H9 (cell line): ENCODE measurements at regions not wholly inside any gene's neighbourhood (a gene's known extent, or its start where the extent isn't known, plus 50 kb on each side); places are given as distances from the start of the nearest gene placed in this dataset.

Source experiments
- DNase-seq: peaks from one replicate; pipeline ENCODE4 v3.0.0-alpha.2; 2017
- H2AFZ ChIP-seq: one replicate; pipeline ENCODE4 v1.6.1; 2013; ENCODE audit warnings: mild to moderate bottlenecking, low read length, control low read depth, moderate library complexity
- H2AK5ac ChIP-seq: 2 replicates; pipeline ENCODE4 v1.6.1; 2013; ENCODE audit warnings: low read length, control low read depth, mixed read lengths; ENCODE audit not compliant: insufficient read length
- H2BK120ac ChIP-seq: one replicate; pipeline ENCODE4 v1.6.1; 2013; ENCODE audit warnings: low read depth, mild to moderate bottlenecking, low read length, control low read depth, inconsistent platforms; ENCODE audit not compliant: poor library complexity, severe bottlenecking
- H2BK12ac ChIP-seq: 2 replicates; pipeline ENCODE4 v1.6.1; 2013; ENCODE audit warnings: low read length, control low read depth, mixed read lengths, low read depth; ENCODE audit not compliant: insufficient read length
- H2BK15ac ChIP-seq: 2 replicates; pipeline ENCODE4 v1.6.1; 2013; ENCODE audit warnings: low read depth, low read length, control low read depth
- H2BK20ac ChIP-seq: one replicate; pipeline ENCODE4 v1.6.1; 2013; ENCODE audit warnings: low read depth, mild to moderate bottlenecking, low read length, control low read depth, inconsistent platforms; ENCODE audit not compliant: poor library complexity, severe bottlenecking
- H2BK5ac ChIP-seq: 2 replicates; pipeline ENCODE4 v1.6.1; 2013; ENCODE audit warnings: low read length, control low read depth, mixed read lengths; ENCODE audit not compliant: insufficient read length
- H3K14ac ChIP-seq: 2 replicates; pipeline ENCODE4 v1.6.1; 2013; ENCODE audit warnings: low read length, control low read depth; ENCODE audit not compliant: insufficient read depth
- H3K18ac ChIP-seq: 2 replicates; pipeline ENCODE4 v1.6.1; 2013; ENCODE audit warnings: low read depth, mild to moderate bottlenecking, mixed read lengths, low read length, control low read depth; ENCODE audit not compliant: insufficient read length
- H3K23ac ChIP-seq: 2 replicates; pipeline ENCODE4 v1.6.1; 2013; ENCODE audit warnings: low read length, control low read depth, mixed read lengths, low read depth; ENCODE audit not compliant: insufficient read length
- H3K23me2 ChIP-seq: 2 replicates; pipeline ENCODE4 v1.6.1; 2013; ENCODE audit warnings: low read depth, mild to moderate bottlenecking, mixed read lengths, low read length, control low read depth; ENCODE audit not compliant: insufficient read length, poor library complexity, severe bottlenecking
- H3K27ac ChIP-seq: 2 replicates; pipeline ENCODE4 v1.5.1; 2013; ENCODE audit warnings: low read length, control low read depth, mixed read lengths, low read depth; ENCODE audit not compliant: insufficient read length
- H3K27me3 ChIP-seq: 2 replicates; pipeline ENCODE4 v1.6.1; 2013; ENCODE audit warnings: low read length, control low read depth, inconsistent platforms; ENCODE audit not compliant: insufficient read depth
- H3K4ac ChIP-seq: 2 replicates; pipeline ENCODE4 v1.6.1; 2013; ENCODE audit warnings: low read depth, mild to moderate bottlenecking, control low read depth, inconsistent platforms, low read length, moderate library complexity
- H3K4me1 ChIP-seq: 2 replicates; pipeline ENCODE4 v1.6.1; 2013; ENCODE audit warnings: low read length, control low read depth, inconsistent platforms; ENCODE audit not compliant: insufficient read depth
- H3K4me2 ChIP-seq: 2 replicates; pipeline ENCODE4 v1.6.1; 2013; ENCODE audit warnings: low read length, control low read depth, mixed read lengths; ENCODE audit not compliant: insufficient read length, insufficient read depth
- H3K56ac ChIP-seq: 2 replicates; pipeline ENCODE4 v1.6.1; 2013; ENCODE audit warnings: low read depth, mild to moderate bottlenecking, mixed read lengths, low read length, control low read depth; ENCODE audit not compliant: insufficient read length
- H3K79me1 ChIP-seq: 2 replicates; pipeline ENCODE4 v1.6.1; 2013; ENCODE audit warnings: low read depth, mild to moderate bottlenecking, moderate library complexity, low read length, control low read depth, inconsistent platforms; ENCODE audit not compliant: insufficient read depth, poor library complexity, severe bottlenecking
- H3K79me2 ChIP-seq: 2 replicates; pipeline ENCODE4 v1.6.1; 2013; ENCODE audit warnings: low read length, control low read depth, inconsistent platforms; ENCODE audit not compliant: insufficient read depth
- H3K9ac ChIP-seq: 2 replicates; pipeline ENCODE4 v1.6.1; 2013; ENCODE audit warnings: low read length, control low read depth, mixed read lengths; ENCODE audit not compliant: insufficient read length; ENCODE audit errors: extremely low read depth
- H3K9me3 ChIP-seq: one replicate; pipeline ENCODE4 v1.6.1; 2013; ENCODE audit warnings: low read depth, low read length, inconsistent platforms; ENCODE audit not compliant: control insufficient read depth
- H3T11ph ChIP-seq: one replicate; pipeline ENCODE4 v1.6.1; 2013; ENCODE audit warnings: mild to moderate bottlenecking, low read length, control low read depth, inconsistent platforms
- H4K20me1 ChIP-seq: one replicate; pipeline ENCODE4 v1.6.1; 2013; ENCODE audit not compliant: control insufficient read depth, insufficient read length, insufficient read depth
- H4K5ac ChIP-seq: 2 replicates; pipeline ENCODE4 v1.6.1; 2013; ENCODE audit warnings: low read depth, mild to moderate bottlenecking, mixed read lengths, low read length, control low read depth; ENCODE audit not compliant: insufficient read length
- H4K8ac ChIP-seq: replicated peaks from 2 replicates; pipeline ENCODE4 v1.6.1; 2013; ENCODE audit warnings: low read length, control low read depth, mixed read lengths, low read depth; ENCODE audit not compliant: insufficient read length
- H4K91ac ChIP-seq: 2 replicates; pipeline ENCODE4 v1.6.1; 2013; ENCODE audit warnings: low read depth, mild to moderate bottlenecking, moderate library complexity, mixed read lengths, low read length, control low read depth; ENCODE audit not compliant: insufficient read length
- H3K27ac Mint-ChIP-seq, 3 experiments: 2 replicates in 2 of 3; 3 replicates in 1 of 3; pipeline ENCODE4 v1.8.0; 2020 to 2021; ENCODE audit warnings: mixed read lengths in 3 of 3, mild to moderate bottlenecking in 1 of 3, moderate library complexity in 1 of 3
- H3K27me3 Mint-ChIP-seq: 2 replicates; pipeline ENCODE4 v1.8.0; 2021; ENCODE audit warnings: low read depth, mild to moderate bottlenecking, moderate library complexity, mixed read lengths
- H3K36me3 Mint-ChIP-seq, 3 experiments: 2 replicates in 2 of 3; 3 replicates in 1 of 3; pipeline ENCODE4 v1.8.0; 2020 to 2021; ENCODE audit warnings: low read depth in 3 of 3, mixed read lengths in 3 of 3; ENCODE audit not compliant: insufficient read depth in 1 of 3
- H3K4me1 Mint-ChIP-seq, 2 experiments: 2 replicates each; pipeline ENCODE4 v1.8.0; 2020; ENCODE audit warnings: mixed read lengths in 2 of 2
- H3K4me3 Mint-ChIP-seq, 2 experiments: 2 replicates in 1 of 2; 3 replicates in 1 of 2; pipeline ENCODE4 v1.8.0; 2020 to 2021; ENCODE audit warnings: mild to moderate bottlenecking in 2 of 2, mixed read lengths in 2 of 2, moderate library complexity in 1 of 2
- H3K9me3 Mint-ChIP-seq, 2 experiments: 2 replicates in 1 of 2; 3 replicates in 1 of 2; pipeline ENCODE4 v1.8.0; 2020; ENCODE audit warnings: mild to moderate bottlenecking in 2 of 2, mixed read lengths in 2 of 2, moderate library complexity in 1 of 2
- WGBS: extraction: QIAGEN DNeasy Blood & Tissue Kit; methylation state at CpG from one replicate; pipeline ENCODE4 v1.1.7; 2013; ENCODE audit warnings: missing lambda C conversion rate, low lambda C conversion rate, mixed read lengths; ENCODE audit not compliant: insufficient read length; ENCODE audit errors: extremely low coverage; 5-methylcytosine and 5-hydroxymethylcytosine counted together
- TF ChIP-seq, protein P1 (sequence below): fragments of 200-600 bp; sonication (generic); conservative IDR thresholded peaks from 3 replicates; pipeline ENCODE4 v1.8.0; 2021; ENCODE audit warnings: antibody characterized with exemption, mild to moderate bottlenecking

DNA sequence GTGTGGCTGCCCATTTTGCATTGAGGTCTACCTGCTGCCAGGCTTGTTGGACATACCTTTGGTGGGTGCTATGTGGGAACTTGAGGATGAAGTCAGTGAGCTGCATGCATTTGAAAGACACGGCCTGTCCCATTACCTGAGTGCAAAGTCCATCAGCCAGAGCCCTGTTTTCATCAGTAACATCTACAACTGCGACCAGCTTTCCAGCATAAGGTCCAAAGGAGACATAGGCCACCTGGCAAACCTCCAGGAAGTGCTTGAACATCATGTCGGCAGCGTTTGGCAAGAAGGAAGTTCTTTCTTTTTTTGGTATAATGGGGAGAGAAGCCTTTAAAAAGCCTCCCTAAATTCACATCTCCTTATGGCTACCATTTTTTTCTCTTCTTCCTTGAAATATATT is 143.1 kb downstream of the FAM161A start:
- no peak overlapping the region for H4K91ac ChIP-seq
- no peak overlapping the region for H3K27ac ChIP-seq
- no peak overlapping the region for H3K23ac ChIP-seq
- TF ChIP-seq, protein P1, sequence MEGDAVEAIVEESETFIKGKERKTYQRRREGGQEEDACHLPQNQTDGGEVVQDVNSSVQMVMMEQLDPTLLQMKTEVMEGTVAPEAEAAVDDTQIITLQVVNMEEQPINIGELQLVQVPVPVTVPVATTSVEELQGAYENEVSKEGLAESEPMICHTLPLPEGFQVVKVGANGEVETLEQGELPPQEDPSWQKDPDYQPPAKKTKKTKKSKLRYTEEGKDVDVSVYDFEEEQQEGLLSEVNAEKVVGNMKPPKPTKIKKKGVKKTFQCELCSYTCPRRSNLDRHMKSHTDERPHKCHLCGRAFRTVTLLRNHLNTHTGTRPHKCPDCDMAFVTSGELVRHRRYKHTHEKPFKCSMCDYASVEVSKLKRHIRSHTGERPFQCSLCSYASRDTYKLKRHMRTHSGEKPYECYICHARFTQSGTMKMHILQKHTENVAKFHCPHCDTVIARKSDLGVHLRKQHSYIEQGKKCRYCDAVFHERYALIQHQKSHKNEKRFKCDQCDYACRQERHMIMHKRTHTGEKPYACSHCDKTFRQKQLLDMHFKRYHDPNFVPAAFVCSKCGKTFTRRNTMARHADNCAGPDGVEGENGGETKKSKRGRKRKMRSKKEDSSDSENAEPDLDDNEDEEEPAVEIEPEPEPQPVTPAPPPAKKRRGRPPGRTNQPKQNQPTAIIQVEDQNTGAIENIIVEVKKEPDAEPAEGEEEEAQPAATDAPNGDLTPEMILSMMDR = no peak
- H3K79me1 ChIP-seq = no peaks in the 10 kb centered on the region
- no peak overlapping the region for H3K9ac ChIP-seq
- no CpG with 5 or more reads among the region's 4 CpGs for WGBS
- Mint-ChIP-seq H3K27ac (no peak overlapping the region), H3K4me1 (no peaks in the 10 kb centered on the region), H3K9me3 (no peaks in the 10 kb centered on the region), H3K4me3 (no peak overlapping the region), H3K36me3 (no peaks in the 10 kb centered on the region), H3K27me3 (peaks cover 2% of the 10 kb centered on the region; the same call in 1 of the 2 replicates)
- DNase-seq = no peak
- no peak overlapping the region for H2AFZ ChIP-seq
- no peak overlapping the region for H2BK5ac ChIP-seq
- no peak overlapping the region for H3K56ac ChIP-seq
- H3T11ph ChIP-seq = no peak overlapping the region
- no peak overlapping the region for H3K14ac ChIP-seq
- no peak overlapping the region for H2AK5ac ChIP-seq
- H4K8ac ChIP-seq = no peak overlapping the region
- H3K27me3 ChIP-seq = no peaks in the 10 kb centered on the region
- no peak overlapping the region; the same call in 1 of the 2 replicates for H2BK15ac ChIP-seq
- no peak overlapping the region for H2BK12ac ChIP-seq
- no peaks in the 10 kb centered on the region for H3K9me3 ChIP-seq
- H3K4me1 ChIP-seq = no peaks in the 10 kb centered on the region
- H3K18ac ChIP-seq = no peak overlapping the region
- no peak overlapping the region for H4K5ac ChIP-seq
- no peaks in the 10 kb centered on the region for H3K79me2 ChIP-seq
- no peak overlapping the region for H2BK20ac ChIP-seq
- no peak overlapping the region for H2BK120ac ChIP-seq
- H3K4ac ChIP-seq = no peak overlapping the region
- H3K23me2 ChIP-seq = no peaks in the 10 kb centered on the region
- no peaks in the 10 kb centered on the region for H4K20me1 ChIP-seq
- no peak overlapping the region for H3K4me2 ChIP-seq
